Left ventricle myocardium inferior (tissue), 1 donor: ENCODE measurements at regions not wholly inside any gene's neighbourhood (a gene's known extent, or its start where the extent isn't known, plus 50 kb on each side); places are given as distances from the start of the nearest gene placed in this dataset.

Source experiments
- DNase-seq: peaks from one replicate; pipeline ENCODE4 v3.0.0-alpha.2; 2020
- H3K27ac ChIP-seq: fragments of 200-600 bp; replicated peaks from 2 replicates; pipeline ENCODE4 v1.8.0; 2021
- H3K27me3 ChIP-seq: fragments of 200-600 bp; 2 replicates; pipeline ENCODE4 v1.8.0; 2021; ENCODE audit warnings: low read depth
- H3K36me3 ChIP-seq: fragments of 200-600 bp; 2 replicates; pipeline ENCODE4 v1.8.0; 2021
- H3K4me1 ChIP-seq: fragments of 200-600 bp; 2 replicates; pipeline ENCODE4 v1.8.0; 2021
- H3K4me3 ChIP-seq: fragments of 200-600 bp; 2 replicates; pipeline ENCODE4 v1.8.0; 2021; ENCODE audit warnings: mild to moderate bottlenecking, moderate library complexity
- H3K9me3 ChIP-seq: fragments of 200-600 bp; replicated peaks from 2 replicates; pipeline ENCODE4 v1.8.0; 2021
- intact Hi-C: fragments of 100-400 bp; cut with micrococcal nuclease; formaldehyde crosslinking; loops from one replicate; pipeline ENCODE4 v1.11.0; 2022
- TF ChIP-seq, protein P1 (sequence below): fragments of 200-600 bp; IDR thresholded peaks from 2 replicates; pipeline ENCODE4 v1.8.0; 2021; ENCODE audit warnings: antibody characterized with exemption, mild to moderate bottlenecking, borderline replicate concordance
- donor health status: DM: no; HTN: yes; CAD: no; lungs with severe emphysema.

DNA sequence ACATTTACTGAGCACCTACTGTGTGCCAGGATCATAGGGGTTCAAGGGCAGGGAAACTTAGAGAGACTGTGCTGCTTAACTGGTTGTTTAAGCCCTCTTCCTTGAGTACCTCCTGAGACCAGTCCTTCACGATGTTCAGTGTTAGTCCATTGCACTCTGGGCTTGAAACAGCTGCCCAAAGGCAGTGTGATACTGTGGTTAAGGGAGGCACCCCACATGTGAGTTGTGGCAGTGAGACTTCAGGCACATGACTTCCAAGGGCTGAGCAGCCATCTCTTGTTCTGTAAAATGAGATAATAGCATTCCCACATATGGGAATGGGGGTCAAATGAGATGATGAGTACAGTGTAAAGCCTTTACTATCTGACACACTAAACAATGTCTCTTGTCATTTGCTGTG, 75.1 kb downstream of the LINGO1 start:
- DNase-seq = no peak
- intact Hi-C loops = no loop called here
- H3K4me1 ChIP-seq = peaks cover 8% of the 10 kb centered on the region
- no peak overlapping the region for H3K27ac ChIP-seq
- TF ChIP-seq, protein P1, sequence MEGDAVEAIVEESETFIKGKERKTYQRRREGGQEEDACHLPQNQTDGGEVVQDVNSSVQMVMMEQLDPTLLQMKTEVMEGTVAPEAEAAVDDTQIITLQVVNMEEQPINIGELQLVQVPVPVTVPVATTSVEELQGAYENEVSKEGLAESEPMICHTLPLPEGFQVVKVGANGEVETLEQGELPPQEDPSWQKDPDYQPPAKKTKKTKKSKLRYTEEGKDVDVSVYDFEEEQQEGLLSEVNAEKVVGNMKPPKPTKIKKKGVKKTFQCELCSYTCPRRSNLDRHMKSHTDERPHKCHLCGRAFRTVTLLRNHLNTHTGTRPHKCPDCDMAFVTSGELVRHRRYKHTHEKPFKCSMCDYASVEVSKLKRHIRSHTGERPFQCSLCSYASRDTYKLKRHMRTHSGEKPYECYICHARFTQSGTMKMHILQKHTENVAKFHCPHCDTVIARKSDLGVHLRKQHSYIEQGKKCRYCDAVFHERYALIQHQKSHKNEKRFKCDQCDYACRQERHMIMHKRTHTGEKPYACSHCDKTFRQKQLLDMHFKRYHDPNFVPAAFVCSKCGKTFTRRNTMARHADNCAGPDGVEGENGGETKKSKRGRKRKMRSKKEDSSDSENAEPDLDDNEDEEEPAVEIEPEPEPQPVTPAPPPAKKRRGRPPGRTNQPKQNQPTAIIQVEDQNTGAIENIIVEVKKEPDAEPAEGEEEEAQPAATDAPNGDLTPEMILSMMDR = no peak
- H3K4me3 ChIP-seq = no peak overlapping the region
- H3K36me3 ChIP-seq = no peaks in the 10 kb centered on the region
- H3K27me3 ChIP-seq = no peaks in the 10 kb centered on the region
- H3K9me3 ChIP-seq = no peaks in the 10 kb centered on the region

DNA sequence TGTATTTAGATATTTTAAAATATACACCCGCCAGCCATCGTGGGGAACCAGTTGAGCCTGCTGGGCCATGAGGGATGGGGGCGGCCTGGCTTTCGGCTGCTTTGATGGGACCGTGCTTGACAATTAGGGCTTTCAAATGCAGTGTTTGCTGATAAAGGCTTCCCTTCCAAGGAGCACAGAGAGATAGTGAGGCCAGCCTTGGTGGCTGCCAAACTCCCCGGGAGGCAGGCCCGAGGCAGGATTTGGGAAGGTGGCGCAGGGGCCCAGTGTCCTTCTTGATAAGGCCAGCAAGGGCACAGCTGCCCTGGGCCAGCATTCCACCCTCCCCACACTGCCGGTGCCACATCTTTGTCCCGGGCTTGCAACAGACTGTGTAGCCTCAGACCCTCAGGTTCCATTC, 75.6 kb downstream of the LINGO1 start:
- Histone ChIP-seq H3K36me3 (no peaks in the 10 kb centered on the region), H3K27me3 (no peaks in the 10 kb centered on the region), H3K4me3 (no peak overlapping the region), H3K9me3 (no peaks in the 10 kb centered on the region), H3K4me1 (peaks cover 8% of the 10 kb centered on the region), H3K27ac (no peak overlapping the region)
- intact Hi-C loops = no loop called here
- TF ChIP-seq, protein P1 = no peak
- peak; percentile 25 for DNase-seq

DNA sequence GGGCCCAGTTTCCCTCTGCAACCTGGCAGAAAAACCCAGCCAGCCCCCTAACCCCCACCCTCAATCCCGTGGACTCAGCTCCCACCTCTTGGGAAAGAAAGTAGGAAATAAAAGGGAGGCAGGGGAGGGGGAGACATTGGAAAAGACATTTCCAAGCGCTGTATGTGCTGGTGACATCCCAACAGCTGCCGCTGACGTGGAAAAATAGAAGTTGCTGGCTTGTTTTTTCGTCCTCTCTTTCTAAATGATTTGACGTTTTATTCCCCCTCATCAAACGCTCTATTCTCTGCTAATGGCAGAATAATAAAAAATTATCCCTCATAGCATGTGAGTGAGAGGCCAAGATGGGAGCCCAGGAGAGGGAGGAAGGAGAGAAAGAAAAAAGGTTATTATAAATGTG, 76.1 kb downstream of the LINGO1 start:
- TF ChIP-seq, protein P1 = no peak
- H3K27me3 ChIP-seq = no peaks in the 10 kb centered on the region
- no peaks in the 10 kb centered on the region for H3K36me3 ChIP-seq
- no peak overlapping the region for H3K4me3 ChIP-seq
- peaks cover 8% of the 10 kb centered on the region for H3K4me1 ChIP-seq
- no peaks in the 10 kb centered on the region for H3K9me3 ChIP-seq
- H3K27ac ChIP-seq = no peak overlapping the region
- no peak for DNase-seq
- intact Hi-C loops = no loop called here

DNA sequence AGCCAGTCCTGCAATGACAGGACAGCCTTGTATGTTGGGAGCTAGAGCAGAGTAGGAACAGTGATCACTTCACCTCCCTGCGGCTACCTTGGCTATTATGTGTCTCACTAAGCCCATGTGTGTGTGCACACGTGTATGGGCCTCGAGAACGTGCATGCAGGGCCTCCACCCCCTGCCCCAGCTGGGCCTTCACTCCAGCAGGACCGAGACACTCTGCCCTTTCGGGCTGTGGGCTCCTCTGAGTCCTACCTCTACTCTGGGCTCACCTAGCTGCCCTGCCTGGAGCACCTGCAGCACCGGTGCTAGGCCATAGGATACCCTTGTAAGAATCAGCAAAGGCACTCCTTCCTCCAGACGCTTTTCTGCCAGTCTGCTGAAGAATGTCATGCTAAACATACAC, 77.5 kb downstream of the LINGO1 start:
- Histone ChIP-seq H3K36me3 (no peaks in the 10 kb centered on the region), H3K4me1 (peaks cover 8% of the 10 kb centered on the region), H3K9me3 (no peaks in the 10 kb centered on the region), H3K27ac (no peak overlapping the region), H3K27me3 (no peaks in the 10 kb centered on the region), H3K4me3 (no peak overlapping the region)
- no peak for DNase-seq
- intact Hi-C loops = no loop called here
- TF ChIP-seq, protein P1 = no peak

DNA sequence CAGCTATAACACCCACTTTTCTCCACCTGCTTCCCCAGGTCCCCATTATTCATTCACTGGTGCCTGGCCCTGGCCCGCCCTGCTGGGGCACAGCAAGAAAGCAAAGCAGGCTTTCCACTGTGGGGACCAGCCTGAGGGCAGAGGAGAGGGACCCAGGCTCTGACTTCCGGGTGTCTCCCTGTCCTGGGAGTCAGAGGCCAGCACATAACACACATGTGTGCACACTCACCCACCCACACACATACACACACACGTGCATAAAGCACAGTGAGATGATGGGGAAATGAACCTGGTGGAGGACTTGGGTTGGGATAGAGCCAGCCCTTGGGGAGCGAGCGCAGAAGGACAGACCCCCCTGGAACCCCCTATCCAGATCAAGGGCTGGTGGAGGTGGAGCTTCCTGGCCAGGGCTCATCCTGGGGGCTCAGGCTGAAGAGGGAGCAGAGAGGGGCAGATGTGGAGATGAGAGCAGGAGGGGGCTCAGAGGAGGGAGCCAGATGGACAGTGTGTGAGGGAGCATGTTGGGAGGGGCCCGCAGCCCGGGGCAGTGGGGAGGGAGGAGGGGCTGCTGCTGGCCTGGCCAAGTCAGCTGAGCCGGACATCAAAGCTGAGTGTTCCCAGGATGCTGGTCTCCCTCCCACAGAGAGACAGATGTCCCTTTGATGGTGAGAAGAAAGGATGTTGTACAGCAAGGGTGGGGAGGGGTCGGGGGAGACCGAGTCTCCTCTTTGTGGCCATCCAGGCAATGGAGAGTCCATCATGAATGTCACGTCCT, 78.2 kb downstream of the LINGO1 start:
- H3K4me1 ChIP-seq = peaks cover 8% of the 10 kb centered on the region
- DNase-seq = no peak
- intact Hi-C loops = no loop called here
- TF ChIP-seq, protein P1 = no peak
- no peak overlapping the region for H3K27ac ChIP-seq
- no peaks in the 10 kb centered on the region for H3K36me3 ChIP-seq
- no peak overlapping the region for H3K4me3 ChIP-seq
- H3K27me3 ChIP-seq = no peaks in the 10 kb centered on the region
- H3K9me3 ChIP-seq = no peaks in the 10 kb centered on the region
